SHP77 (cell line): ENCODE measurements at regions not wholly inside any gene's neighbourhood (a gene's known extent, or its start where the extent isn't known, plus 50 kb on each side); places are given as distances from the start of the nearest gene placed in this dataset.

ENCODE experiments used
- DNase-seq, 2 experiments: peaks; one replicate each; lab custom pipeline; 2025; lab: John Stamatoyannopoulos, UW

DNA sequence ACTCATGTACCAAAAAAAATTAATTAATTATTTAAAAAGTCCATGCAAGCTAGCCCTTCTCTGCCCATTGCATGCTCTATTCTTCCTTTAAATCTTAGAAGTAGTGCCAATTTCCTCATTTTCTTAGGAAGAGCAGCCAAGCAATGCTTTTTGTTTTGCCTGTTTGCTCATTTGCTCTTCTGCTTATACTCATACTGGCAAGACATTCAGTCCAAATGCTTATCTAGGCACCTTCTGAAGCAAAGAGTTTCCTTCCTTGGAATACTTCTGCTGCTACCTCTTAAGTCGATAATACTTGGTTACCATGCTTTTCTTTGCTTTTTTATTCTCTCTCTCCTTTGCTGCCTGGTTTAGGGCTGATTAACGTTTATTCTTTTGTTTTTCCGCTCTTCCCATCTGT is 1318.3 kb downstream of the AACS start:
- DNase-seq, result no peak

DNA sequence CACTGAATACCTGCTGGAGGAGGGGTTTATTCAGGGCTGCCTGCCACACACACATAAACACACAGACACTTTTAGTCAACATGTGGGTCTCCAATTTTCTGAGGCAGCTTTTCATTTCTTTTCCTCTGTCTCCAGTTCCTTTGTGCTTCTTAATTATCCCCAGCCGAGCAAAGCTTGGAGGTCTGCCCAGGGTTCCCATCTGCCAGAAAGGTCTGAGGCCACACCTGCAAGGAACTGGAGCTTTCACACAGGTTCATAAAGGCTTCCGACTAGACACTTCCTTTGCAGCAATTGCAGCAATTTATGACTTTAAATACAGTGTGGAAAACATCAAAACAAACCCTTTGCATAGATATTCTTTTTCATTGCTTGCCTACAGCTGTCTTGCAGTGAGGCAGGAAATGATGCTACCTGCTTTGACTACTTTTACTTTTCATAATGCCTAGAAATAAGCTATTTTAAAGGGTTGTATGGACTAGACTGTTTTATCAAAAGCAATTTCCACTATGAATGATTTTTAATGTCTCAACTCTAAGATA is 1318.9 kb downstream of the AACS start:
- DNase-seq, result no peak

DNA sequence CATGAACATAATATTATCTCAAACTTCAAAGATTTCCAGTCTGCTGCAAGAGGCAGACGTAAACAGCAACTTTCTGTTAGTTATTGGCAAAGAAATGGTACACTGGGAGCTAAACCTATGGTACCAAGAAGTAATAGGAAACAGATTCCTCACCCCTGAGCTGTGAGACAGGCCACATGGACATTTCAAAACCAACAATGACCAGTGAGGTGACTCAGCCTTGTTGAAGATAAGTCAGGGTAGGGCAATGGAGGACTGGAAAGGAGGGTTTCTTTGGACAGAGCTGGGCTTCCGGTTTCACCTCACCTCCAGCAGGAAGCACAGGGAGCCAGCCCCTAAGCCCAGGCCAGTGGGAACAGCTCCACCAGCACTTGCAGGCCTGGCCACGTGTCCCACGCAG is 1320.5 kb downstream of the AACS start:
- DNase-seq, result no peak

DNA sequence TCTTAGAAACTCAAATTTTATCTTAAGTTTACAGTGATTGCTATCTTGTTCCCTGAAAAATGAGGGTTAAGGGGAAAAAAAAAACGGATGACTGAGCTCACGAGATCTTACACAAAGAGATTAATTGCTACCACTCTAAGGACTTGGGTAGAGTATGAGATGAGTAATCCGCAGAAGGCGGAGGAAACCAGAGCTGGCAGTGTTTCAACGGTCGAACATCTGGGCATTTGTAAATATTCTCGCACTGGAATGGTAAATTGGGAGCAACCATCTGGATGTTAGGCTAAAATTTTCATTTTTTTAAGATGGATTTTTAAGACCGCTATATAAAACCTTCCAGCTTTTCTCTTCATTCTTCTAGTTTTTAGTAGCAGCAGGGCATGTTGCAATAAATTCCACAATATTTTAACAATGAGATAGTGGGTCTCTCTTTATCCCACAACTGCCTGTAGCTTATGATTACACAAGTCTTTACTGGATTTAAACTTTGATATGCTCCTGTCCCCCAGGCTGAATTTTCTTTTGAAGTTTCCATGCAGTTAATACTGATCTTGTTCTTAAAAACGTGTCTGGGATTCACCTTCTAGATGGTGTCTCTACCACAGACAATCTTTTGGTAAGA is 1324.1 kb downstream of the AACS start:
- no peak for DNase-seq

DNA sequence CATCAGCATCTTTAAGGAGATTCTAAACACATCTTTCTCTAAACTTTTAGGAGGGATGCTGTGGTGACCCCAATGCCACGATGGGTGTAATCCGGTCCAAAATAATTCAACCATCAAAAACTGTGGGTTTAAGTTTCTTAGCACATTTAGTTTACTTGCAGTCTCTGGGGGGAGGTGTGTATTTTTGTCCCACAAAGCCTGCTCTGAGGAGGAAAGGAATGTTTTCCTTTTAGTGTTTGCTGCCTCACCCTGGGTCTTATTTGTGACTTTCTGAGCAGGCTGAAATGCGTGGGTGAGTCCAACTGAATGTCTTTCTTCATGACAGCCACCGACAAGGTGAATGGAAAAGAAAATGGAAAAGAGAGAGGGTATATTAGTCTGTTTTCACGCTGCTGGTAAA is 1324.7 kb downstream of the AACS start:
- DNase-seq, result no peak

DNA sequence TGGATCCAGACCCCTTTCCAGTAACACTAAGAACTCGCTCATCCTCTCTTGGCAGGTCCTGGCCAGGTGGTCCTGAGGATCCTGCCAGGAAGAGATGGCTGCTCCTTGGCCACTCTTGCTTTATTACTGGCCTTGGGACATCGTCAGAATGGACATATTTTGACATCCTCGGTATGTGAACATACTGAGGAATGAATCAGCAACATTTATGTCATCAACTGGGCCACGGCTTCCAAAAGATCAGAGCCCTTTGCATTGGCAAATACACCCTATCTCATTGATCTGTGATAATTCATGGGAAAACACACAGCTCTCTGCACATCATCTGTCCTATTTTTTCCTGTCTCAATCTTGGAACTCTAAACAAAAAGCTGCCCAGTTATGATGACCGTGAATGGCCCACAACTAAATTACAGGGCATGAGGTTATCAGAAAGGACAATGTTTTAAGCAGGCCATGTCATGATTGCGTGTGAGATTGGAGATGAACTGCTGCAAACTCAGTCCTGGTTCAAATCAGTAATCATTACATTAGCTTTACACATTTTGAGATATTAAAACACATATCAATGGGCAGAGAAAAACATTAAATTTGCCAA is 1325.8 kb downstream of the AACS start:
- no peak for DNase-seq

DNA sequence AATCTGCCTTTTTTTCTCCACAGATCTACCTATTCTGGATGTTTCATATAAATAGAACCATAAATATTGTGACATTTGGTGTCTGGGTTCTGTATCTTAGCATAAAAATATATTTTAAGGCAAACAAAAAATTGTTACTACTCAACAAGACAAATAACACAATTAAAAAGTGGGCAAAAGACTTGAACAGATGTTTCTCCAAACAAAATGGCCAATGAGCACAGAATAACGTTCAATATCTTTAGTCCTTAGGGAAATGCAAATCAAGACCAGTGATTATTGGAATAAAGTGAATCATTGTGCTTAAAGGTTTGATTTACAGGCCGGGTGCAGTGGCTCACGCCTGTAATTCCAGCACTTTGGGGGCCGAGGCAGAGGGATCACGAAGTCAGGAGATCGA is 1331.3 kb downstream of the AACS start:
- no peak for DNase-seq

DNA sequence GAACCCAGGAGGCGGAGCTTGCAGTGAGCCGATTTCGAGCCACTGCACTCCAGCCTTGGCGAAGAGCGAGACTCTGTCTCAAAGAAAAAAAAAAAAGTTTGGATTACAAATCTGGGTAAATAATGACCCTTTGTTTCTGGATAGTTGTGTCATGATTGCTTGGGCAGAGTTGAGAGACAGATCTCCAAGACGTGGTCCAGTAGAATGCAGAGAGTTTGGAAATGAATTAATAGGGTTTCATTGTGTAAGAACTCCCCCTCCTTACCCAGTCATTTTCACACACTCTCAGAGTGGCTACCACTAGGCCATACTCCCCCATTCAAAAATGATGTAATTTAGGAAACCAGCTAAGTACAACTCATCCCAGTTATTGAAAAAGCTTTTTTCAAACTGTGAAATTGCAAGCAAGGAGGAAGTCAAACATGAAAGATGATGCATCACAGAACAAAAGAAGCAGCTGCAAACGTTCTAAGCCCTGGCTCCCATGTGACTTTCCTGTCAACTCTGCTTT is 1331.9 kb downstream of the AACS start:
- no peak for DNase-seq

DNA sequence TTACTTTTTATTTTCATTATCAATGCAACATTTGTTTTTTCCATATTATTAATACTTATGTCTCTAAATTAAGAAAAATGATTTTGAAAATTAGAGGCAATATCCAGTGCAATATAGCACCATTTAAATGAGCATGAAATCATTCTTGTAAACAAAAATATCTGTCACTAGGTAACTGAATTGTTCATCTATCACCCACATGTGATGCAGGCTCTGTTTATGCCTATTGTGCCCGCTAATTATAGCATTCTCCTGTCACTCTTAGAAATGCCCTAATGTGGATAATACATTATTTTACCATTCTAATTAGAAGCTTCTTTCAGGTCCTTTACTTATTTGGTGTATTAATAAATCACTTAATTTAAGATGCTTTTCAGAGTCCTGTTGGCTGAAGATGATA is 1332.4 kb downstream of the AACS start:
- no peak for DNase-seq

DNA sequence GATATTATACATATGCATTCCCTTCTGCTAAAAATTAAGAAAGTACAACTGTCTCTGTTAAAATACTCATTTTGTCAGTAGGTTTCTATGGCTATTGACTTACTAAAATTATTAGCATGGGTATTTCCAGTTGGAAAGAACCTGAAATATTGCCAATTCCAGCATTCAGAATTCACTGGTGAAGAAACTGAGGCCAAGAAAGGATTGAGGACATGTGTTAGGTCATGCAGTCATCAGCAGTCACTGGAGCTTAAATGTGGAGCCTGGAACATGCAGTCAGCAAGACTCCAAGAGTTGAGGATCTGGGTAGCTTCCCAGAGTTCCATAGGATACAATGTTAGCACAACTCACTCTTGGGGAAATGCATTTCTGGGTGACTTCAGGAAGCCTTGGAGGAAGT is 1335.6 kb downstream of the AACS start:
- no peak for DNase-seq

DNA sequence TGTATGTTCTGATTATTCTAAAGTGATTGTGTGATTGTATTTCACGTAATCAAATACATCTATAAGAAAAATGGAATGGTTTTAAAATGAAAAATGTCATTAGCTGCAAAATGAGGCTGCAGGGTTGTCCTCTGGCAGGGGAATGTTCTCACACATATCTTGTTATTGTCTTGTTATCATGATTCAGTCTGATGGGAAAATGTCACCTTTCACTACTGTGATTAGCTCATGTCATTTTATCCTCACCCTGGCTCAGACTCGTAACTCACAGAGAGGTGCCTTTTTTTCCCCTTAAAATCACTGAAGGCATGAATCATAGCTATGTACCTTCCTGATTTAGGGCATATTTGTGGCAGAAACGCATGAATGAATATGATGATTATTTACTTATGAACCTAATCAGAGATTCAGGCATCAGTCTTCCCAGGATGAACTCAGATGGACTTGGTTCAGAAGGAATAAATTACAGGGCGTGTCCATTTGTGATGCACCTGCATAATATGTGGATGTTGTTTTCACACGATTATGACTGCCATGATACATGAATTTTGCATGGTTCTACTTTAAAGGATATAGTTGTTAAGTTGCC is 1339.2 kb downstream of the AACS start:
- no peak for DNase-seq

DNA sequence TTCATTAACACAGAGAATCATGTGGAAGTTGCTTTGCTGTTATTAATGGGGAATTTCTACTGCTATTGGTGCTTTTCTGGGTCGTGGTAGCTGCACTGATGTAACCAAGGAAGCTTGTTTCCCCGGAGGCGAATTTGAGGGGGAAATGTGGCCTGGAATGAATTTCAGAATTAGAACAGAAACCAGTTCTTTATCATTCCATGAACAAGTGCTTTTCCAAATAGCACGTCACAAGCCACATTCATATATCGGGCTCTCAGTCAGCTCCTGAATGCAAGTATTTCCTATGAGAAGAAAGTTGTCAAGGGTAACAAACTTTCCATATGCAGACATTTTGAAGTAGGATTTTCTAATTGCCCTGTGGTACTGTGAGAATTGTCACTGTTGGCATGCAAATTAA is 1353.2 kb downstream of the AACS start:
- DNase-seq, result no peak

DNA sequence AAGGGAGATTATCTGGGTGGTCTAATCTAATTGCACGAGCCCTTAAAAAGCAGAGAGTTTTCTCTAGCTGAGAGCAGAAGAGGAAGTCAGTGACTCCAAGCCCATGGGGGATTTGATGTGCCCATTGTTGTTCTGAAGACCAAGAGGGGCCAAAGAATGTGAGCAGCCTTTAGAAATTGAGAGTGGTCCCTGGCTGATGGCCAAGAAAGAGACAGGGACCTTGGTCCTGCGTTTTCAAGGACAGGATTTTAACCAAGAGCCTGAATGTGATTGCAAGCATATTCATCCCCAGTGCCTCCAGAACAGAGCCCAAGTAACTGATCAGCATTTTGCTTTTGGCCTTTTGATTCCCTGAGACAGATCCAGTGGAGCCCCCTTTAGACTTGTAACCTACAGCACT is 1353.9 kb downstream of the AACS start:
- no peak for DNase-seq

DNA sequence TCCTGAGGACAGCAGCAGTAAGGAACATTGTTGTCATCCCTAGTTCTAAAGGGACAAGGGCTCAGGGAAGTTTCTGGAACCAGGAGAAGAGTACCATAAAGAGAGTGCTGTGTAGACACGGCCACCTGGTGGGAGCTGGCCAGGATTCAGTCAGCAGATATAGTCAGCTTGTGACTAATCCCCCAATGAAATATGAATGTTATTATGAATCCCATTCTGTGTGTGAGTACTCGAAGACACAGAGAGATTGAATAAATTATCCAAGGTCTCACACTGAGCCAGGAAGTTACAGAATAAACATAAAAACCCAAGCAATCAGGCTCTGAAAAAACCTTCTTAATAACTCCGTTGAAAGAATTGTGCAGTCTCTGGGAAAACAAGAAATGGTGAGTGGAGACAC is 1359.5 kb downstream of the AACS start:
- DNase-seq, result no peak

DNA sequence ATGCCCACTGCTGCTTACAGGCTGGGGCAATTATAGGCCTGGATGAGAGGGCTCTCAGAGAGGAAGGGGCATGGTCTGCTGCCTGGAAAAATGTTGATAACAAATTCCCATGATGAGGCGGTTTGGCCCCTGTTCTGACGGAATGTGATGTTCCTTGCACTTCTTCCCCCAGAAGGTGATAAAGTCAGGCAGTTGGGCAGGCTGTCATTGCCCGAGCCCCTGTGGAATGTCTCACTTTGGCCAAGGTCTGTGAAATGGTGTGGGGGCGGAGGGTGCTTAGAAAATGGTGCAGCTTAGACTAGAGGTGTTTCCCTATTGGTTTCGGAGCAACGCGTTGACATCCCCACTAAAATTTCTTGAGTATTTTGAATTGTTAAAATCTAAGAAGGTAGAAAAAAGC is 1360.0 kb downstream of the AACS start:
- DNase-seq, result no peak

DNA sequence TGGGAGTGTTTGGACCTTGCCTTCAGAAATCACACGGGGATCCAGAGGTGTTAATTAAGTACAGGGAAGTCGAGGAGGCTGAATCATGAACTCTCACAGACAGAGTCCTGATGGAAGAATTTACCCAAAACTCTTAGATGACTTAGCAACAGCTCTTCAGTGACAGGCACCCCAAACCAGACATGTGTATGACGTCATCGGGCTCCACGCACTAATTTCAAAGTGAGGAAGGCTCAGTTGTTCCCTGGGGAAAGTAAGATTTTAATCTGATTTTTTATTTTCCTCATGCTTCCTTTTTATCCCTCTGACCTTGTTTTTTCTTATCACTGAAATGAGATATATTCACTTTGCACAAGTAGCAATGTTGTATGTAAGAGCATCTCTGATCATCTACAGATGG is 1363.5 kb downstream of the AACS start:
- DNase-seq, result no peak

DNA sequence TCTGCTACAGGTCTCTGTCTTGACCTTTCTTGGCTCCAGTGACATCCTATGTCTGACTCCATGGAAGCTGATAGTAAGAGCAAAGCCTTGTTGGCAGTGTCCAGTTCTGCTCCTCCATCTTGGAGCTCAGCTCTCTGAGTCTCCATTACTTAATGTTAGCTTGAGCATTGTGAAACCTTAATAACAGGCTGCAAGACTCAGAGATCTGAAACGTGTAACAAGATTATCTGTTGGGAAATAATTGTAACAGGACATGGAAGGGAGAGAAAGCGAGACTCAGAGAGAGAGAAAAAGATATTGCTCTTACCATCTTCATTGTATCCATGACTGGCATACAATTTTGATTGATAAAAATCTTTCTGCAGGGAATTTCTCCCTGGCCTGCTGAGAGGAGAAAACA is 1365.7 kb downstream of the AACS start:
- no peak for DNase-seq

DNA sequence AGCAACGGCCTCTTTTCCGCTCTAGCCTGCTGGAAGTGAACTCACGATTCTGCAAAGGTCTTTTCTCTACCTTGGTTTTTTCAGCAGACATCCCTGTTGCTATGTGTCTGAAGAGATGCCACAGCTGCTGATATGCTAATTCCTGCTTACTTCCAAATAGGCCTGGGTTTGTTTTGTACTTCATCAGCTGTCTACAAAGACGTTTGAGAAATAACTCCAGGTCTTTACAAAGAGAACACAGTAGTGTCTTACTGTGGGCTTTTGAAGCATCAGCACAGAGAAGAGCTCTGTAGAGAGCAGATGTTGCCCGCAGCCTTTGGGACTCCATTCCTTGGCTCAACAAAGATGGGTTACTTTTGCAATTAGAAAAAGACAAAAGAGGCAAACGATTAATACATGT is 1366.5 kb downstream of the AACS start:
- DNase-seq, result no peak

DNA sequence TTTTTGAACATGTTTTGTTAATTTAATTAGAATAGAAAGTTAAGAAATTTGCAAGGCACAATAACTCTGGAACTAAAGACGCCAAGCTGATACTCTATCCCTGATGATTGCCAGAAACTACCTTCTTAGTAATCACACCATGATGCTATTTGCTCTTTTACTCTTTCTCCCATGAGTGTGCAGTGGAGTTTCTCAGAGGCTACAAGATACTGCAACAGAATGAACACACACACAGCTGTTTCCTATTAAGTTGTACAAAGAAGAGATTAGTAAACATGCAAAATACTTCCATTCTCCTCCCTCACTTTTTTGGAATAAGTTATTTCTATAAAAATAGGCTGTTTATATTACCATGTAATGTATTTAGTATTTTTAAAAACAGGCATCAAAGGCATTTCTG is 1367.5 kb downstream of the AACS start:
- no peak for DNase-seq

DNA sequence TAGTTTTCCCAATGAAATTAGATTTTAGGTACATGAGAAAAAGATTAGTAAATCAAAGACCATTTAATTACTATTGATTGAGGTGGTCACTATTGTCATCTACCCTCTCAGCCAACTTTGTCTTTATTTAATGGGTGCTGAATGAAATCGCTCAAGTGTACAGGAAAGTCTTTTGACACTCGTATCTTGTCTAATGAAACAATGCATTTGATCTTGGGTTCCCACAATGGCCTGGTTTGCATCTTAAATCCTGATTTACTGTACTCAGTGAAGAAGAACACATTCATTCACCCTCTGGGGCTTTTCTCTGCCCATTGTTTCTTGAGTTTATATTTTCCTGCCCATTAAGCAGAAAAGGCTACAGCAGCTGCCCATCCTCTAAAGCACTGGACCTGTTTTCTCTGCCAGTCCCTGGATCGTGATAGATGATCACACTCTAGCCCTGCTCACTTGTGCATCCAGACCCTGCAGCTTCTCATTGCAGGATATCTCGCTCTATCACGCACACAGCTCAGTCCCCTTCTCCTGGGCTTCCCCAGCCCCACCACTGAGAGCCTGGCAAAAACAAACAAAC is 1369.3 kb downstream of the AACS start:
- DNase-seq, result no peak

DNA sequence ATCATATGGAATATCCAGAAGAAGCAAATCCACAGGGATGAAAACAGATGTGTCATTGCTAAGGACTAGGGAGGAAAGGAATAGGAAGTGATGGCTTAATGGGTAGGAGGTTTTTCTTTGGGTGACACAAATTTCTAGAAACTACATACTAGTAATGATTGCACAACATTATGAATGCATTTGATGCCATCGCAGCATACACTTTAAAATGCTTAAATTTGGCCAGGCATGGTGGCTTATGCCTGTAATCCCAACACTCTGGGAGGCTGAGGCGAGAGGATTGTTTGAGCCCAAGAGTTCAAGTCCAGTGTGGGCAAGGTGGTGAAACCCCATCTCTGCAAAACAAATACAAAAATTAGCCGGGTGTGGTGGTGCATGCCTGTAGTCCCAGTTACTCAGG is 1370.8 kb downstream of the AACS start:
- DNase-seq, result no peak

DNA sequence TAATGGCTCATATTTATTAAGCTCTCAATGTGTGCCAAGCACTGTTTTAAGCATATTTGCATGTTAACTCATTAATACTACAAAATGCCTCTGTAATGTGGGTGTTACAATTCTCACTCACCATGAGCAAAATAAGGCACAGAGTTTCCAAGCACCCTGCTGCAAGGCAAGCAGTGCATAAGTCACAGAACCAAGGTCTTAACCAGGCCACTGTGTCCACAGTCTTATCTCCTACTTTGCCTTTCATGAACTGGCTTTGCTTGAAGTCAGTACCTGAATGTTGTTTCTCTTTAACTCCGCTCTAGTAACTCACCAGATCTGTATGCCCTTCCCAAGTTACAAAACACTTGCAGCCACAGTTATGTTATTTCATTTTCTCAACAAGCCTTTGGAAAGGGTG is 1372.7 kb downstream of the AACS start:
- no peak for DNase-seq

DNA sequence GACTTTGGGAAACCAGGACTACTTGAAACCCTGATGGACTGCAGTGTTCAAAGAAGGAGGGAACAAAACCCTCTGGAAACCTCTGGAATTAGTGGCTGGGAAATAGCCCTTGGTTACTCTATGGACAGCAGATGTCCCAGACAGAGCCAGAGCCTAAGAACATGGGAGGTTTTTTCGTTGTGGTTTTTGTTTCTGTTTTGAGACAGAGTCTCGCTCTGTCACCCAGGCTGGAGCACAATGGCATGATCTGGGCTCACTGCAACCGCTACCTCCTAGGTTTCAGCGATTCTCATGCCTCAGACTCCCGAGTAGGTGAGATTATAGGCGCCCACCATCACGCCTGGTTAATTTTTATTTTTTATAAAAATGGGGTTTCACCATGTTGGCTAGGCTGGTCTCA is 1378.7 kb downstream of the AACS start:
- DNase-seq, result no peak
